Smooth muscle cell (in vitro differentiated cells): ENCODE measurements at regions not wholly inside any gene's neighbourhood (a gene's known extent, or its start where the extent isn't known, plus 50 kb on each side); places are given as distances from the start of the nearest gene placed in this dataset.

Source experiments
- DNase-seq: peaks from one replicate; lab custom pipeline; 2025; ENCODE audit not compliant: unreplicated experiment; lab: John Stamatoyannopoulos, UW
- H2AFZ ChIP-seq: fragments of 200-600 bp; sonication (generic); 2 replicates; pipeline ENCODE4 v1.6.0; 2016; ENCODE audit warnings: antibody characterized with exemption, low read depth, mild to moderate bottlenecking
- H3F3A ChIP-seq: fragments of 200-600 bp; sonication (generic); 2 replicates; pipeline ENCODE4 v1.6.0; 2017; ENCODE audit warnings: antibody characterized with exemption, low read depth
- H3K27ac ChIP-seq: fragments of 200-600 bp; sonication (generic); 2 replicates; pipeline ENCODE4 v1.5.1; 2016; ENCODE audit warnings: low read depth, mild to moderate bottlenecking
- H3K27me3 ChIP-seq: fragments of 200-600 bp; sonication (generic); 2 replicates; pipeline ENCODE4 v1.6.1; 2016; ENCODE audit warnings: low read depth, mild to moderate bottlenecking
- H3K36me3 ChIP-seq: fragments of 200-600 bp; sonication (generic); 2 replicates; pipeline ENCODE4 v1.5.1; 2016; ENCODE audit warnings: low read depth
- H3K4me1 ChIP-seq: fragments of 200-600 bp; sonication (generic); 2 replicates; pipeline ENCODE4 v1.5.1; 2016; ENCODE audit warnings: low read depth
- H3K4me2 ChIP-seq: fragments of 200-600 bp; sonication (generic); 2 replicates; pipeline ENCODE4 v1.6.0; 2016; ENCODE audit warnings: mild to moderate bottlenecking
- H3K4me3 ChIP-seq: fragments of 200-600 bp; sonication (generic); 2 replicates; pipeline ENCODE4 v1.5.1; 2016; ENCODE audit warnings: mild to moderate bottlenecking
- H3K79me2 ChIP-seq: fragments of 200-600 bp; sonication (generic); 2 replicates; pipeline ENCODE4 v1.6.0; 2016; ENCODE audit warnings: low read depth, mild to moderate bottlenecking
- H3K9ac ChIP-seq: fragments of 200-600 bp; sonication (generic); 2 replicates; pipeline ENCODE4 v1.6.0; 2016; ENCODE audit warnings: low read depth
- H3K9me3 ChIP-seq: fragments of 200-600 bp; sonication (generic); replicated peaks from 2 replicates; pipeline ENCODE4 v1.5.1; 2016; ENCODE audit warnings: low read depth
- H4K20me1 ChIP-seq: fragments of 200-600 bp; sonication (generic); 2 replicates; pipeline ENCODE4 v1.6.0; 2016; ENCODE audit warnings: low read depth
- WGBS: methylation state at CpG from one replicate; pipeline ENCODE4 v1.1.7; 2016; ENCODE audit warnings: low lambda C conversion rate; 5-methylcytosine and 5-hydroxymethylcytosine counted together
- TF ChIP-seq, protein P1 (sequence below): fragments of 200-600 bp; sonication (generic); IDR thresholded peaks from 2 replicates; pipeline ENCODE4 v1.5.1; 2017; ENCODE audit warnings: borderline replicate concordance, mild to moderate bottlenecking, antibody characterized with exemption; ENCODE audit not compliant: insufficient read depth, poor library complexity, severe bottlenecking

DNA sequence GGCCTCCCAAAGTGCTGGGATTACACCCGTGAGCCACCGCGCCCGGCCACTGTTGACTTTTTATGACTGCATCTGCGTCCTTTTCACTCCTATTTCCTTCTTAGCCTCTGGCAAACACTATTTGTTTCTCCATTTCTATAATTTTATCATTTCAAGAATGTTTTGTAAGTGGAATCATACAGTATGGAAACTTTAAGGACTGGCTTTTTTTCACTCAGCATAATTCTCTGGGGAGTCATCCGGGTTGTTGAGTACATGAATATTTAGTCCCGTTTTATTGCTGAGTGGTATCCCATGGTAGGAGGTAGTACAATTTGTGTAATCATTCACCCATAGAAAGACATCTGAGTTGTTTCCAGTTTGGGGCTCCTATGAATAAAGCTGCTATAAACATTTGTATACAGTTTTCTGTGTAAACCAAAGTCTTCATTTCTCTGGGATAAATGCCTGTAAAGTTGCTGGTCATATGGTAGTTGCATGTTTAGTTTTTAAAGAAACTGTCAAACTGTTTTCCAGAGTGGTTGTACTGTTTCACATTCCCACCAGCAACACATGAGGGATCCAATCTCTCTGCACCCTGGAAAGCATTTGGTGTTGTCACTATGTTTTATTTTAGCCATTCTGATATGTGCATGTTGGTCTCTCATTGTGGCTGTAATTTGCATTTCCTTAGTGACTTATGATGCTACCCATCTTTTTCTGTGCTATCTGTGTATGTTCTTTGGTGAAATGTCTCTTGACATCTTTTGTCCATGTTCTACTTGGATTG lies 139.6 kb upstream of the EEPD1 start:
- Histone ChIP-seq H3K27ac (no peak overlapping the region), H4K20me1 (no peaks in the 10 kb centered on the region), H3K4me1 (no peaks in the 10 kb centered on the region), H3F3A (no peaks in the 10 kb centered on the region), H2AFZ (no peak overlapping the region), H3K9ac (no peak overlapping the region), H3K9me3 (no peaks in the 10 kb centered on the region), H3K4me2 (no peak overlapping the region), H3K27me3 (no peaks in the 10 kb centered on the region), H3K36me3 (no peaks in the 10 kb centered on the region), H3K79me2 (no peaks in the 10 kb centered on the region), H3K4me3 (no peak overlapping the region)
- no peak for DNase-seq
- TF ChIP-seq, protein P1, sequence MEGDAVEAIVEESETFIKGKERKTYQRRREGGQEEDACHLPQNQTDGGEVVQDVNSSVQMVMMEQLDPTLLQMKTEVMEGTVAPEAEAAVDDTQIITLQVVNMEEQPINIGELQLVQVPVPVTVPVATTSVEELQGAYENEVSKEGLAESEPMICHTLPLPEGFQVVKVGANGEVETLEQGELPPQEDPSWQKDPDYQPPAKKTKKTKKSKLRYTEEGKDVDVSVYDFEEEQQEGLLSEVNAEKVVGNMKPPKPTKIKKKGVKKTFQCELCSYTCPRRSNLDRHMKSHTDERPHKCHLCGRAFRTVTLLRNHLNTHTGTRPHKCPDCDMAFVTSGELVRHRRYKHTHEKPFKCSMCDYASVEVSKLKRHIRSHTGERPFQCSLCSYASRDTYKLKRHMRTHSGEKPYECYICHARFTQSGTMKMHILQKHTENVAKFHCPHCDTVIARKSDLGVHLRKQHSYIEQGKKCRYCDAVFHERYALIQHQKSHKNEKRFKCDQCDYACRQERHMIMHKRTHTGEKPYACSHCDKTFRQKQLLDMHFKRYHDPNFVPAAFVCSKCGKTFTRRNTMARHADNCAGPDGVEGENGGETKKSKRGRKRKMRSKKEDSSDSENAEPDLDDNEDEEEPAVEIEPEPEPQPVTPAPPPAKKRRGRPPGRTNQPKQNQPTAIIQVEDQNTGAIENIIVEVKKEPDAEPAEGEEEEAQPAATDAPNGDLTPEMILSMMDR = no peak
- WGBS = 90% methylated on average over 7 of the region's 7 CpGs

DNA sequence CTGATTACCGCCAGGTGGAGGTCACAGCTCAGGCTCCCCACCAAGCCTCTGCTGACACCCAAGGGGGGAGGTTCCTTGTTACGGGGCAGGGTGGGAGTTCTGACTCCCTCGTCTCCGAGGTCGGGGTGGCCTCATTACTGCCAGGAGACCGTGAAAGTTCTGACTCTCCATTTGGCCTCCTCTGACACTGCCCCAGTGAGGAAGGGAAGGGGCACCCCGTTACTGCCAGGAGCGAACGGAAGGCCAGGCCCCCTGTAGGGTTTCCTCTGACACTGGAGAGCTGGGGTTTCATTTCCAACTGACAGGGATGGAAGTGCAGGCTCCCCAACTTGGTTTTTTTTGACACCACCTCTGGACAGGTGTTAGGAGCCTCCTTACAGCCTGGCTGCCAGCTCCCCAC lies 138.1 kb upstream of the EEPD1 start:
- H3K9me3 ChIP-seq = no peaks in the 10 kb centered on the region
- TF ChIP-seq, protein P1 = no peak
- no peaks in the 10 kb centered on the region for H3K27me3 ChIP-seq
- WGBS = 96% methylated on average over 9 of the region's 9 CpGs
- H3K79me2 ChIP-seq = no peaks in the 10 kb centered on the region
- H2AFZ ChIP-seq = no peak overlapping the region
- H3K4me2 ChIP-seq = no peak overlapping the region
- H3K4me3 ChIP-seq = no peak overlapping the region
- H3K9ac ChIP-seq = no peak overlapping the region
- no peaks in the 10 kb centered on the region for H4K20me1 ChIP-seq
- no peaks in the 10 kb centered on the region for H3F3A ChIP-seq
- no peaks in the 10 kb centered on the region for H3K36me3 ChIP-seq
- no peak for DNase-seq
- no peak overlapping the region for H3K27ac ChIP-seq
- no peaks in the 10 kb centered on the region for H3K4me1 ChIP-seq

DNA sequence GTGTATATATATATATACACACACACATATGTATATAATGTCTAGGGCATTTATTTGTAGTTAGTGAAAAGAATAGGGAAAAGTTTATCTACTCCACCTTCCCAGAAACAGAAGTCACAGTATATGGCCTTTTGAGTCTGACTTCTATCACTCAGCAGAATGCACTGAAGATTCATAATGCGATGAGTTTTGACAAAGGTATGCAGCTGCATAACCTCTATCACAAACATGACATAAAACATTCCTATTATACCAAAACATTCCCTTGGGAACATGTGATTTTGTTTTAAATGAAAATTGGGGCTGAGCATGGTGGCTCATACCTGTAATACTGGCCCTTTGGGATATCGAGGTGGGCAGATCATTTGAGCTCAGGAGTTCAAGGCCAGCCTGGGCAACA lies 137.3 kb upstream of the EEPD1 start:
- Histone ChIP-seq H3K27ac (no peak overlapping the region), H3K36me3 (no peaks in the 10 kb centered on the region), H3F3A (no peaks in the 10 kb centered on the region), H4K20me1 (no peaks in the 10 kb centered on the region), H3K9me3 (no peaks in the 10 kb centered on the region), H3K4me3 (no peak overlapping the region), H3K27me3 (no peaks in the 10 kb centered on the region), H2AFZ (no peak overlapping the region), H3K9ac (no peak overlapping the region), H3K79me2 (no peaks in the 10 kb centered on the region), H3K4me1 (no peaks in the 10 kb centered on the region), H3K4me2 (no peak overlapping the region)
- DNase-seq = no peak
- 87% methylated on average over 2 of the region's 2 CpGs for WGBS
- TF ChIP-seq, protein P1 = no peak

DNA sequence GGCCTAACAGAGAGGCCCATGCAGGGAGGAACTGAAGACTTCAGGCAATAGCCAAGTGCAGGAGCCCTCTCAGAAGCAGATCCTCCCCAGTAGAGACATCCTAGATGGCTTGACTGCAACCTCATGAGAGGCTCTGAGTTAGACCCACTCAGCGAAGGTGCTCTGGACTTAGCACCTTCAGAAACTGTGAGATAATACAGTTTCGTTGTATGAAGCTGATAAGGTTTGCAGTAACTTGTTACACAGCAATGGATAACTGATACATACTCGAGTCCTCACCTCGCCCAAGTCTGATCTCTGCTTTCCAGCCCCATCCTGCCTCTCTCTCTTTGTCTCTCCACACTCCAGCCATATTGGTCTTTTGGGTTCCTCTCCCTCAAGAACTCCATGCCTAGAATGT lies 136.4 kb upstream of the EEPD1 start:
- H3K4me2 ChIP-seq = no peak overlapping the region
- H3F3A ChIP-seq = no peaks in the 10 kb centered on the region
- H3K9ac ChIP-seq = no peak overlapping the region
- H3K9me3 ChIP-seq = no peaks in the 10 kb centered on the region
- no peak overlapping the region for H2AFZ ChIP-seq
- no peaks in the 10 kb centered on the region for H3K27me3 ChIP-seq
- H3K4me1 ChIP-seq = no peaks in the 10 kb centered on the region
- TF ChIP-seq, protein P1 = no peak
- WGBS = 91% methylated on average over 4 of the region's 4 CpGs
- no peak for DNase-seq
- no peak overlapping the region for H3K27ac ChIP-seq
- H4K20me1 ChIP-seq = no peaks in the 10 kb centered on the region
- H3K36me3 ChIP-seq = no peaks in the 10 kb centered on the region
- H3K4me3 ChIP-seq = no peak overlapping the region
- H3K79me2 ChIP-seq = no peaks in the 10 kb centered on the region
